Gastroesophageal sphincter (tissue), 4 donors: ENCODE measurements at regions not wholly inside any gene's neighbourhood (a gene's known extent, or its start where the extent isn't known, plus 50 kb on each side); places are given as distances from the start of the nearest gene placed in this dataset.

Experiments used
- ATAC-seq: fragments of 150-250 bp; one replicate; pipeline ENCODE4 v1.9.1; 2016; ENCODE audit warnings: mild to moderate bottlenecking, moderate library complexity
- H3K27ac ChIP-seq, 4 donors: fragments of 200-600 bp; sonication (generic) in 3 of 4; 1 replicate in 3 of 4; 2 replicates in 1 of 4; pipeline ENCODE4 v1.5.1; 2016 to 2019
- H3K27me3 ChIP-seq: fragments of 200-600 bp; sonication (generic); one replicate; pipeline ENCODE4 v1.5.1; 2019
- H3K36me3 ChIP-seq, 2 donors: fragments of 200-600 bp; sonication (generic); one replicate each; pipeline ENCODE4 v1.5.1; 2019; ENCODE audit warnings: control low read depth in 1 of 2
- H3K4me1 ChIP-seq, 3 donors: fragments of 200-600 bp; sonication (generic); 1 replicate in 2 of 3; 2 replicates in 1 of 3; pipeline ENCODE4 v1.5.1; 2016 to 2019; ENCODE audit warnings: control low read depth in 2 of 3
- H3K4me3 ChIP-seq, 2 donors: fragments of 200-600 bp; sonication (generic); one replicate each; pipeline ENCODE4 v1.5.1; 2019; ENCODE audit warnings: mild to moderate bottlenecking in 1 of 2, moderate library complexity in 1 of 2
- H3K9me3 ChIP-seq, 3 donors: fragments of 200-600 bp; sonication (generic); one replicate each; pipeline ENCODE4 v1.5.1; 2017 to 2019; ENCODE audit warnings: control low read depth in 2 of 3
- CTCF ChIP-seq, 4 experiments: fragments of 200-600 bp in 2 of 4; fragments of 450-650 bp in 2 of 4; sonication (generic) in 1 of 4; IDR thresholded peaks; one replicate each; pipeline ENCODE4 v1.5.1; 2017 to 2019; ENCODE audit warnings: antibody characterized with exemption in 4 of 4, mild to moderate bottlenecking in 2 of 4, moderate library complexity in 2 of 4
- EP300 ChIP-seq: sonication (generic); formaldehyde crosslinking; IDR thresholded peaks from one replicate; pipeline ENCODE4 v1.6.1; 2017; ENCODE audit warnings: antibody characterized with exemption, mild to moderate bottlenecking
- POLR2A ChIP-seq, 2 donors: fragments of 450-650 bp; IDR thresholded peaks; one replicate each; pipeline ENCODE4 v1.6.1; 2017; ENCODE audit warnings: antibody characterized with exemption in 2 of 2, mild to moderate bottlenecking in 2 of 2, moderate library complexity in 1 of 2
- POLR2AphosphoS5 ChIP-seq: sonication (generic); formaldehyde crosslinking; IDR thresholded peaks from one replicate; pipeline ENCODE4 v1.6.1; 2017; ENCODE audit warnings: antibody characterized with exemption
- WGBS, 2 donors: methylation state at CpG; one replicate each; pipeline ENCODE4 v1.1.5; 2018; ENCODE audit warnings: low coverage in 1 of 2; 5-methylcytosine and 5-hydroxymethylcytosine counted together

- no peak for ATAC-seq
- Histone ChIP-seq H3K4me1 (no peaks in the 10 kb centered on the region), H3K27ac (no peak overlapping the region), H3K9me3 (no peaks in the 10 kb centered on the region), H3K27me3 (peaks cover 17% of the 10 kb centered on the region), H3K4me3 (no peak overlapping the region), H3K36me3 (no peaks in the 10 kb centered on the region)
- WGBS, 2 donors, result 68 to 70% methylated on average over 4 of the region's 4 CpGs
- no peak for TF ChIP-seq CTCF (IDR thresholded peaks at IDR 0.05)
- TF ChIP-seq EP300, result no peak
- no peak for TF ChIP-seq POLR2A (IDR thresholded peaks at IDR 0.05)
- no peak for TF ChIP-seq POLR2AphosphoS5
Measured at GRCh38 chr16:13835387-13835786, 84.6 kb upstream of the ERCC4 start.

GRCh38 chr16:13835935-13836730, 83.8 kb upstream of the ERCC4 start:
- Histone ChIP-seq H3K27me3 (peaks cover 10% of the 10 kb centered on the region), H3K4me1 (no peaks in the 10 kb centered on the region), H3K9me3 (no peaks in the 10 kb centered on the region), H3K4me3 (no peak overlapping the region), H3K36me3 (no peaks in the 10 kb centered on the region), H3K27ac (no peak overlapping the region)
- no peak for ATAC-seq
- WGBS, 2 donors, result 88 to 90% methylated on average over 3 to 13 of the region's 13 CpGs
- TF ChIP-seq POLR2AphosphoS5 (no peak), EP300 (no peak), CTCF (IDR thresholded peaks at IDR 0.05) (no peak), POLR2A (IDR thresholded peaks at IDR 0.05) (no peak)

- TF ChIP-seq EP300, result no peak
- no peak for TF ChIP-seq POLR2A (IDR thresholded peaks at IDR 0.05)
- TF ChIP-seq CTCF (IDR thresholded peaks at IDR 0.05), result no peak
- TF ChIP-seq POLR2AphosphoS5, result no peak
- ATAC-seq, result no peak
- Histone ChIP-seq H3K36me3 (no peaks in the 10 kb centered on the region), H3K27me3 (peaks cover 17% of the 10 kb centered on the region), H3K4me1 (no peaks in the 10 kb centered on the region), H3K4me3 (no peak overlapping the region), H3K27ac (no peak overlapping the region), H3K9me3 (no peaks in the 10 kb centered on the region)
- WGBS, 2 donors, result 67 to 78% methylated on average over 7 to 14 of the region's 16 CpGs
Measured at GRCh38 chr16:13838401-13839190, 81.4 kb upstream of the ERCC4 start.

GRCh38 chr16:13839577-13839976, 80.4 kb upstream of the ERCC4 start:
- TF ChIP-seq POLR2A (IDR thresholded peaks at IDR 0.05) (no peak), CTCF (IDR thresholded peaks at IDR 0.05) (no peak), EP300 (no peak), POLR2AphosphoS5 (no peak)
- no peak overlapping the region for H3K27ac ChIP-seq
- WGBS, 2 donors, result 73 to 90% methylated on average over 3 of the region's 3 CpGs
- H3K4me1 ChIP-seq, result no peaks in the 10 kb centered on the region
- H3K4me3 ChIP-seq, result no peak overlapping the region
- H3K36me3 ChIP-seq, result no peaks in the 10 kb centered on the region
- no peak for ATAC-seq
- peaks cover 15% of the 10 kb centered on the region for H3K27me3 ChIP-seq
- H3K9me3 ChIP-seq, result no peaks in the 10 kb centered on the region

- no peak for TF ChIP-seq EP300
- TF ChIP-seq CTCF (IDR thresholded peaks at IDR 0.05), result no peak
- no peak for TF ChIP-seq POLR2AphosphoS5
- no peak for TF ChIP-seq POLR2A (IDR thresholded peaks at IDR 0.05)
- ATAC-seq, result no peak
- WGBS, 2 donors, result 56 to 77% methylated on average over 1 to 2 of the region's 2 CpGs
- Histone ChIP-seq H3K36me3 (no peaks in the 10 kb centered on the region), H3K4me1 (no peaks in the 10 kb centered on the region), H3K27me3 (peaks cover 19% of the 10 kb centered on the region), H3K4me3 (no peak overlapping the region), H3K27ac (no peak overlapping the region), H3K9me3 (no peaks in the 10 kb centered on the region)
Measured at GRCh38 chr16:13845232-13845631, 74.7 kb upstream of the ERCC4 start.
